SK-N-MC (cell line): ENCODE measurements at regions not wholly inside any gene's neighbourhood (a gene's known extent, or its start where the extent isn't known, plus 50 kb on each side); places are given as distances from the start of the nearest gene placed in this dataset.

Experiments
- DNase-seq: peaks from one replicate; pipeline ENCODE4 v3.0.0-alpha.2; 2011; ENCODE audit warnings: low read depth, low spot score
- H3K27ac ChIP-seq: fragments of 200-600 bp; sonication (generic); 2 replicates; pipeline ENCODE4 v1.5.1; 2016; ENCODE audit warnings: mixed run types
- H3K36me3 ChIP-seq: fragments of 200-600 bp; sonication (generic); 2 replicates; pipeline ENCODE4 v1.6.1; 2017; ENCODE audit warnings: antibody characterized with exemption, low read length, mixed read lengths; ENCODE audit not compliant: insufficient read depth
- H3K4me3 ChIP-seq: fragments of 200-600 bp; sonication (generic); 2 replicates; pipeline ENCODE4 v1.5.1; 2016
- H3K9ac ChIP-seq: fragments of 200-600 bp; sonication (generic); 2 replicates; pipeline ENCODE4 v1.8.0; 2017; ENCODE audit warnings: mixed run types, mixed read lengths; ENCODE audit not compliant: insufficient read length
- H3K9me3 ChIP-seq: fragments of 200-600 bp; sonication (generic); 2 replicates; pipeline ENCODE4 v1.6.1; 2017; ENCODE audit warnings: low read depth, mild to moderate bottlenecking, antibody characterized with exemption, low read length, moderate library complexity, mixed read lengths
- EZH2 ChIP-seq: fragments of 200-600 bp; sonication (generic); IDR thresholded peaks from one replicate; pipeline ENCODE4 v1.6.1; 2017; ENCODE audit warnings: antibody characterized with exemption
- FOXP2 ChIP-seq: optimal IDR thresholded peaks from 2 replicates; pipeline ENCODE3; 2011; ENCODE audit warnings: mild to moderate bottlenecking, moderate library complexity; ENCODE audit not compliant: insufficient read depth; ENCODE audit errors: extremely low read length, control extremely low read depth
- POLR2AphosphoS5 ChIP-seq: IDR thresholded peaks from 2 replicates; pipeline ENCODE4 v1.6.1; 2012; ENCODE audit warnings: mild to moderate bottlenecking, low read depth, low read length, borderline replicate concordance

DNA sequence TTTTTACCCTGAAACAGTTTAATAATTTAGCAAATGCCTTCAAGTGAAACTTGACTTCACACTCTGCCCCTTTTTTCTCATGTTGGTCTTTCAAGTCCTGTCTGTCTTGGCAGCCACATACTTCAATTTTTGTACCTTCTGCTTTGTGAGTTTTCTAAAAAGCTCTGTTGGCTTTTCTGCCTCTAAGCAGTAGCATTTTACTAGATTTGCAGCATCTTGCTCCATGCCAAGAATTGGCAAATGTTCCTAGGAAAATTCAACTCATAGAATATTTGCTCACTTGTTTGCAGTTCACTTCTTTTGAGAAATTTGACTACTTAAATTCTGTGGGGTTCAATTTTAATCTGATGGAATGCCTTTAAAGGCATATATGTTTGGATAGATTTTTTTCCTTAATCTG is 59.2 kb downstream of the FAM47A start:
- no peak for DNase-seq
- Histone ChIP-seq H3K27ac (no peak overlapping the region), H3K4me3 (no peak overlapping the region), H3K9me3 (no peaks in the 10 kb centered on the region), H3K9ac (no peak overlapping the region), H3K36me3 (no peaks in the 10 kb centered on the region)
- TF ChIP-seq FOXP2 = no peak
- TF ChIP-seq POLR2AphosphoS5 = no peak
- TF ChIP-seq EZH2 = no peak

DNA sequence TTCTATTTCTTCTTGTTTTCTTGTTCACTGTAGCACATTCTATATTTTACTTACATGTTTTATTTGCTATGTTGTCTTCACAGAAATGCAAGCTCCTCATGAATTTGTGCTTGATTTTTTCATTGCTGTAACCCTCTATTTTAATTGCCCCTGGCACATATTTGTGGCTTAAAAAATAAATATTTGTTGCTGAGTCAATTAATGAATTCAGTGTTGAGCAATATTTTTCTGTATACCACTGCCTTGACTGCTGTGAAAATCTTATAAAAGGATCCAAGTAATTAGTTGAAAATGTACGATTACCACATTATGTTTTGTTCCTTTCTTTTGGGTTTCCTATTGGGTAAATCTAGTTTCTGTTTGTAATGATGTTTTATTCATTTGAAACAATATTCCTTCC is 68.5 kb downstream of the FAM47A start:
- H3K36me3 ChIP-seq = no peaks in the 10 kb centered on the region
- DNase-seq = peak; percentile 10
- no peaks in the 10 kb centered on the region for H3K9me3 ChIP-seq
- TF ChIP-seq EZH2 (no peak), FOXP2 (no peak), POLR2AphosphoS5 (no peak)
- peak overlapping the region; percentile 64 for H3K27ac ChIP-seq
- H3K9ac ChIP-seq = no peak overlapping the region
- peak overlapping the region; percentile 23 for H3K4me3 ChIP-seq

DNA sequence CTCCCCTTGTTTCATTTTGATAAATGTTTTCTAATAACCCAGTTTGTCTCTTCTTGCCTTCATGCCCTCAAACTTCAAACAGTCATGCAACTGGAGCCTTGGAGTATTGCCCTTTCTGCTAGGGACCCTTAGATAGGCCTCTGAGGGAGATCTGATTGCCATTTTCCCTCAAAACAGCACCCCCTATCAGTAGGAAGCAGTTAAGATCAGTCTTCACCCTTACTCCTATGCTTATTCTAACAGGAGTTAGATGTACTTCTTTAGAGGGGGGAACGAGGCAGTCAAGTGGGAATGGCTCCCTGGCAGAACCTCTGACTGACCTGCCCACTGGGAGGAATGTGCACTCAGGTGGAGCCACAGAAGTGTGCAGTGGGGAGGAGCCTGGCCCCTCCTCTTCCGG is 74.1 kb downstream of the FAM47A start:
- TF ChIP-seq POLR2AphosphoS5 (no peak), FOXP2 (no peak), EZH2 (no peak)
- no peak for DNase-seq
- Histone ChIP-seq H3K4me3 (no peak overlapping the region), H3K27ac (no peak overlapping the region), H3K9me3 (no peaks in the 10 kb centered on the region), H3K36me3 (no peaks in the 10 kb centered on the region), H3K9ac (no peak overlapping the region)

DNA sequence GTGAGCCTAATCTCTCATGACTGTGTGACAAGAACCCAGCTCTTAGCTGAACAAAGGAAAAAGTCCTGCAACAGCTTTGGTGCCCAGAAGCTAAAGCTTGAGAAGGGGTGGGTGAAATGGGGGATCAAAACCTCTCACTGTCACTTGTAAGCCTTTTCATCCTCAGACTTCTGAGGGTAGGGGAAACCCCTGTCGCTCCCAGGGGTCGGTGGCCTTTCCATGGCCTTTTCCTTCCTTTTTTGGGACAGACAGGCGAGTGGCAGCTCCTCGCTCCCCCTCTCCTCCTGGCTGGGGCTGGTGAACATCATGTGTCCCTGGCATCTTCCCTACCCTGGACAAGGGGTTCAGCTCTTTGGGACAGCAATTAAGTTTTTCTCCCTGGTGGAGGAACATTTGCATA is 78.2 kb downstream of the FAM47A start:
- Histone ChIP-seq H3K9ac (no peak overlapping the region), H3K36me3 (no peaks in the 10 kb centered on the region), H3K4me3 (no peak overlapping the region), H3K9me3 (no peaks in the 10 kb centered on the region), H3K27ac (no peak overlapping the region)
- DNase-seq = no peak
- no peak for TF ChIP-seq EZH2
- TF ChIP-seq FOXP2 = no peak
- no peak for TF ChIP-seq POLR2AphosphoS5
